ENCODE measurements at regions not wholly inside any gene's neighbourhood (a gene's known extent, or its start where the extent isn't known, plus 50 kb on each side); places are given as distances from the start of the nearest gene placed in this dataset.

DNA sequence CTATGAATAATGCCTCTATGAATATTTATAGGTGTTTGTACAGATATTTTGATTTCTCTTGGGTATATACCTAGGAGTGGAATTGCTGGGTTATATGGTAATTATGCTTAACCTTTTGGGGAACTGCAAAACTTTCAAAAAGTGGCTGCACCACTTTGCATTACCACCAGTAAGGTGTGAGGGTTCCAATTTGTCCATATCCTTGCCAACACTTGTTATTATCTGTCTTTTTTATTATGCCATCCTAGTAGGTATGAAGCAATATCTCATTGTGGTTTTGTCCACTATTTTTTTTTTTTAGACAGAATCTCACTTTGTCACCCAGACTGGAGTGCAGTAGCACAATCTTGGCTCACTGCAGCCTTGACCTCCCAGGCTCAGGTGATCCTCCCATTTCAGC, 112.2 kb upstream of the FBXO11 start:
- no peak for ATAC-seq
- Histone ChIP-seq H3K9me3 (peaks cover 0 to 10% (median 0%) of the 10 kb centered on the region in 3 donors), H3K36me3 (no peaks in the 10 kb centered on the region), H3K27ac (no peak overlapping the region), H3K27me3 (no peaks in the 10 kb centered on the region), H3K4me3 (no peak overlapping the region), H3K4me1 (no peaks in the 10 kb centered on the region)
- TF ChIP-seq, protein P1, sequence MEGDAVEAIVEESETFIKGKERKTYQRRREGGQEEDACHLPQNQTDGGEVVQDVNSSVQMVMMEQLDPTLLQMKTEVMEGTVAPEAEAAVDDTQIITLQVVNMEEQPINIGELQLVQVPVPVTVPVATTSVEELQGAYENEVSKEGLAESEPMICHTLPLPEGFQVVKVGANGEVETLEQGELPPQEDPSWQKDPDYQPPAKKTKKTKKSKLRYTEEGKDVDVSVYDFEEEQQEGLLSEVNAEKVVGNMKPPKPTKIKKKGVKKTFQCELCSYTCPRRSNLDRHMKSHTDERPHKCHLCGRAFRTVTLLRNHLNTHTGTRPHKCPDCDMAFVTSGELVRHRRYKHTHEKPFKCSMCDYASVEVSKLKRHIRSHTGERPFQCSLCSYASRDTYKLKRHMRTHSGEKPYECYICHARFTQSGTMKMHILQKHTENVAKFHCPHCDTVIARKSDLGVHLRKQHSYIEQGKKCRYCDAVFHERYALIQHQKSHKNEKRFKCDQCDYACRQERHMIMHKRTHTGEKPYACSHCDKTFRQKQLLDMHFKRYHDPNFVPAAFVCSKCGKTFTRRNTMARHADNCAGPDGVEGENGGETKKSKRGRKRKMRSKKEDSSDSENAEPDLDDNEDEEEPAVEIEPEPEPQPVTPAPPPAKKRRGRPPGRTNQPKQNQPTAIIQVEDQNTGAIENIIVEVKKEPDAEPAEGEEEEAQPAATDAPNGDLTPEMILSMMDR (IDR thresholded peaks at IDR 0.05): no peak
- TF ChIP-seq POLR2A (IDR thresholded peaks at IDR 0.05): no peak
- TF ChIP-seq POLR2AphosphoS5 (IDR thresholded peaks at IDR 0.05): no peak
- no peak for TF ChIP-seq EP300 (IDR thresholded peaks at IDR 0.05)

DNA sequence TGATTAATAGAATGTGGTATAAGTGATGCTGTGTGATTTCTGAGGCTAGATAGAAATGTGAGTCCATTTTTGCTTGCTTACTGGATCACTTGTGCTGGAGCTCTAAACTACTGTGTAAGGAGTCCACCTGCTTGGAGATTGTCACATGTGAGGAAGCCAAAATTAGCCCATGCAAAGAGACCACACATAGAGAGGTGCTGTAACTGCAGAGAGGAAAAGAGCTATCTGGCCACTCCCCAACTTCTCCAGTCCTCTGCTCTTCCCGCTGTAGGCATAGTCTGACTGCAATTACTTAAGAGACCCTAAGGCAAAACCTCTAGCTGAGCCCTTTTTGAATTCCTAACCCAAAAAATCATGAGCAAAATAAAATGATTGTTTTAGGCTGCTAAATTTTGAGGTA, 120.6 kb upstream of the FBXO11 start:
- ATAC-seq: no peak
- WGBS, 2 donors (ENCODE audit: low coverage in 1 of 2): 40 to 71% methylated on average over 1 of the region's 1 CpG

DNA sequence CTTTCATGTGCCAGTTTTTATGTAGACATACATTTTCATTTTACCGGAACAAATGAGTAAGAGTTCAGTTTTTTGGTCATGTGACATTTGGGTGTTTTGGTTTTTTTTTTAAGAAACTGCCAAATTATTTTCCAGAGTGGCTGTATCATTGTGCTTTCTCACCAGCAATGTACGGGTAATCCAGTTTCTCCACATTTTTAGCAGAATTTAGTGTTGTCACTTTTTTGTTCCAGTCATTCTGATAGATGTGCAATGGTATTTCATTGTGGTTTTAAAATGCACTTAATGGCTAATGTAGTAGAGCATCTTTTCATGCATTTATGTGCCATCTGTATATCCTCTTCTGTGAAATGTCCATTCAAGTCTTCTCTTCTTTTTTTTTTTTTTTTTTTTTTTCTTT, 126.5 kb upstream of the FBXO11 start:
- Histone ChIP-seq H3K27me3 (no peaks in the 10 kb centered on the region), H3K36me3 (no peaks in the 10 kb centered on the region), H3K27ac (no peak overlapping the region), H3K4me3 (no peak overlapping the region), H3K9me3 (peaks cover 0 to 10% (median 0%) of the 10 kb centered on the region in 3 donors), H3K4me1 (no peaks in the 10 kb centered on the region)
- WGBS, 2 donors (ENCODE audit: low coverage in 1 of 2): 73 to 75% methylated on average over 2 of the region's 2 CpGs
- ATAC-seq: no peak
- TF ChIP-seq POLR2A (IDR thresholded peaks at IDR 0.05) (no peak), EP300 (IDR thresholded peaks at IDR 0.05) (no peak), POLR2AphosphoS5 (IDR thresholded peaks at IDR 0.05) (no peak)
- TF ChIP-seq, protein P1 (IDR thresholded peaks at IDR 0.05): no peak

More for the DNA sequence above, 120.6 kb upstream of the FBXO11 start:
- no peaks in the 10 kb centered on the region for H3K4me1 ChIP-seq
- H3K36me3 ChIP-seq: no peaks in the 10 kb centered on the region
- no peak overlapping the region for H3K4me3 ChIP-seq
- H3K9me3 ChIP-seq: no peaks in the 10 kb centered on the region
- no peaks in the 10 kb centered on the region for H3K27me3 ChIP-seq
- TF ChIP-seq POLR2AphosphoS5 (IDR thresholded peaks at IDR 0.05): no peak
- TF ChIP-seq, protein P1 (IDR thresholded peaks at IDR 0.05): no peak
- TF ChIP-seq POLR2A (IDR thresholded peaks at IDR 0.05): no peak
- TF ChIP-seq EP300 (IDR thresholded peaks at IDR 0.05): no peak
- no peak overlapping the region for H3K27ac ChIP-seq

DNA sequence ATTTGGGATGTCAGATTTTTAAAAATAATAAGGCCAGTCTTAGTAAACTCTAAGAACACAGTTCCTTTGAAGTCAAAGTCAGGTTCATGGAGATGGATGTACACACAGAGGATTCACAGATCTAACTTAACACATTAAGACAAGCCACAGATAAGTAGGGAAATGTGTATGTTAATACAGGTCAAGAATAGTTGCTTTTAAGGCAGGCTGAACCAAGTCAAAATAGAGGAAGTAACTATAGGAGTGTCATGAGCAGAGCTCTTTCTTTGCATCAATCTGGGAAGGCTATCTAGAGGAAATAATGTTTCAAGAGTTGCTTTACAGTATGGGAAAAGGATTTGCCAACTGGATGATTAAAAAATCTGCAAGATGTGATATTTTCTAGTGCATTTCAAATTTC, 128.0 kb upstream of the FBXO11 start:
- no peak for ATAC-seq
- H3K27ac ChIP-seq: no peak overlapping the region
- H3K9me3 ChIP-seq: peaks cover 0 to 10% (median 0%) of the 10 kb centered on the region in 3 donors
- H3K4me1 ChIP-seq: no peaks in the 10 kb centered on the region
- no peaks in the 10 kb centered on the region for H3K36me3 ChIP-seq
- no peaks in the 10 kb centered on the region for H3K27me3 ChIP-seq
- TF ChIP-seq, protein P1 (IDR thresholded peaks at IDR 0.05): no peak
- TF ChIP-seq POLR2AphosphoS5 (IDR thresholded peaks at IDR 0.05) (no peak), EP300 (IDR thresholded peaks at IDR 0.05) (no peak), POLR2A (IDR thresholded peaks at IDR 0.05) (no peak)
- H3K4me3 ChIP-seq: no peak overlapping the region

DNA sequence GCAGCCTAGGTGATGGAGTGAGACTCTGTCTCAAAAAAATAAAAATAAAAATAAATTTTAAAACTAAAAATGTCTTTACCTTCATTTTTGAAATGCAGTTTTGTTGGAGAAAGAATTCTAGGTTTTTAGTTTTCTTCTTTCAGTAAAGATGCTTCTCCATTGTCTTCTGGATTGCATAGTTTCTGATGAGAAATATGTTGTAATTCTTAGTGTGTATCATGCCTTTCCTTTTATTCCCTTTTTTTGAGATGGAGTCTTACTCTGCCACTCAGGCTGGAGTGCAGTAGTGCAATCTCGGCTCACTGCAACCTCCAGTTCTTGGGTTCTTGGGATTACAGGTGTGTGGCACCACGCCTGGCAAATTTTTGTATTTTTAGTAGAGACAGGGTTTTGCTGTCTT, 130.0 kb upstream of the FBXO11 start:
- H3K4me1 ChIP-seq: no peaks in the 10 kb centered on the region
- peaks cover 0 to 10% (median 0%) of the 10 kb centered on the region in 3 donors for H3K9me3 ChIP-seq
- no peak for ATAC-seq
- H3K27ac ChIP-seq: no peak overlapping the region
- TF ChIP-seq EP300 (IDR thresholded peaks at IDR 0.05) (no peak), POLR2A (IDR thresholded peaks at IDR 0.05) (no peak), POLR2AphosphoS5 (IDR thresholded peaks at IDR 0.05) (no peak)
- TF ChIP-seq, protein P1 (IDR thresholded peaks at IDR 0.05): no peak
- H3K27me3 ChIP-seq: no peaks in the 10 kb centered on the region
- WGBS, 2 donors (ENCODE audit: low coverage in 1 of 2): 100% methylated on average over 1 to 2 of the region's 2 CpGs
- no peak overlapping the region for H3K4me3 ChIP-seq
- H3K36me3 ChIP-seq: no peaks in the 10 kb centered on the region
